ENCODE measurements at regions not wholly inside any gene's neighbourhood (a gene's known extent, or its start where the extent isn't known, plus 50 kb on each side); places are given as distances from the start of the nearest gene placed in this dataset.

DNA sequence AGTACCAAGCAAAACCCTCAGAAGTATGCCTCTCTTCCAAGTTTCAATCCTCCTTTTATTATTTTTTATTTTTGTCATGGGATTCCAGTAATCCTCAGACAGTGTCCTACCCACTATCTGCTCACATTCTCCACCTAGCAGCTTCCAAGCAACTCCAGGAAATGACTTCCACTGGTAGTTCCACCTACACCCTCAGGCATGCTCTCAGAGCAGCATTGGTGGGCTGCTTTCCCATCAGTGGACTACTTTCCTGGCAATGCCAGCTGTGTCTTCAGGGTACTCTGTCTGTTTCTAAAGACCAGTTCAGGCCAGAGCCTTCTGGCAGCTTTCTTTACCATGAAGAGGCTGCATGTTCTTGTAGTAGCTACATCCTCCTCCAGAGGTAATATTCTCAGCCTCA is 244.0 kb downstream of the HGF start:
- TF ChIP-seq, protein P1, sequence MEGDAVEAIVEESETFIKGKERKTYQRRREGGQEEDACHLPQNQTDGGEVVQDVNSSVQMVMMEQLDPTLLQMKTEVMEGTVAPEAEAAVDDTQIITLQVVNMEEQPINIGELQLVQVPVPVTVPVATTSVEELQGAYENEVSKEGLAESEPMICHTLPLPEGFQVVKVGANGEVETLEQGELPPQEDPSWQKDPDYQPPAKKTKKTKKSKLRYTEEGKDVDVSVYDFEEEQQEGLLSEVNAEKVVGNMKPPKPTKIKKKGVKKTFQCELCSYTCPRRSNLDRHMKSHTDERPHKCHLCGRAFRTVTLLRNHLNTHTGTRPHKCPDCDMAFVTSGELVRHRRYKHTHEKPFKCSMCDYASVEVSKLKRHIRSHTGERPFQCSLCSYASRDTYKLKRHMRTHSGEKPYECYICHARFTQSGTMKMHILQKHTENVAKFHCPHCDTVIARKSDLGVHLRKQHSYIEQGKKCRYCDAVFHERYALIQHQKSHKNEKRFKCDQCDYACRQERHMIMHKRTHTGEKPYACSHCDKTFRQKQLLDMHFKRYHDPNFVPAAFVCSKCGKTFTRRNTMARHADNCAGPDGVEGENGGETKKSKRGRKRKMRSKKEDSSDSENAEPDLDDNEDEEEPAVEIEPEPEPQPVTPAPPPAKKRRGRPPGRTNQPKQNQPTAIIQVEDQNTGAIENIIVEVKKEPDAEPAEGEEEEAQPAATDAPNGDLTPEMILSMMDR (IDR thresholded peaks at IDR 0.05; ENCODE audit: low read length) = no peak
- TF ChIP-seq EZH2 (IDR thresholded peaks at IDR 0.05; ENCODE audit: borderline replicate concordance, low read length) = no peak

Data from OCI-LY1 (cell line).